ENCODE measurements at regions not wholly inside any gene's neighbourhood (a gene's known extent, or its start where the extent isn't known, plus 50 kb on each side); places are given as distances from the start of the nearest gene placed in this dataset.

- intact Hi-C loops (cut with micrococcal nuclease) = no loop called here
- TF ChIP-seq EZH2 (IDR thresholded peaks at IDR 0.05) (no peak), ZFX (IDR thresholded peaks at IDR 0.05) (no peak), SP1 (IDR thresholded peaks at IDR 0.05; ENCODE audit: low read depth) (no peak), ELF1 (IDR thresholded peaks at IDR 0.05; ENCODE audit: borderline replicate concordance, low read depth) (no peak), ZBTB33 (IDR thresholded peaks at IDR 0.05; ENCODE audit: extremely low read depth, insufficient replicate concordance, low read length) (no peak), EGR1 (IDR thresholded peaks at IDR 0.05; ENCODE audit: low read depth) (no peak), POLR2AphosphoS5 (IDR thresholded peaks at IDR 0.05; ENCODE audit: low read depth, low read length) (no peak), POLR2A (IDR thresholded peaks at IDR 0.05; ENCODE audit: borderline replicate concordance, extremely low read depth, insufficient read depth, insufficient read length) (no peak), CEBPB (IDR thresholded peaks at IDR 0.05; ENCODE audit: low read depth) (no peak), ZNF274 (IDR thresholded peaks at IDR 0.05; ENCODE audit: low read depth, low read length) (no peak), SRF (IDR thresholded peaks at IDR 0.05; ENCODE audit: low read depth) (no peak), EZH2phosphoT487 (IDR thresholded peaks at IDR 0.05; ENCODE audit: borderline replicate concordance) (no peak), SIN3A (IDR thresholded peaks at IDR 0.05; ENCODE audit: low read depth) (no peak), REST (IDR thresholded peaks at IDR 0.05; ENCODE audit: low read depth) (no peak), CBX3 (IDR thresholded peaks at IDR 0.05; ENCODE audit: low read depth) (no peak)
- TF ChIP-seq, protein P1, sequence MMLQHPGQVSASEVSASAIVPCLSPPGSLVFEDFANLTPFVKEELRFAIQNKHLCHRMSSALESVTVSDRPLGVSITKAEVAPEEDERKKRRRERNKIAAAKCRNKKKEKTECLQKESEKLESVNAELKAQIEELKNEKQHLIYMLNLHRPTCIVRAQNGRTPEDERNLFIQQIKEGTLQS (IDR thresholded peaks at IDR 0.05) = no peak
- TF ChIP-seq, protein P2, sequence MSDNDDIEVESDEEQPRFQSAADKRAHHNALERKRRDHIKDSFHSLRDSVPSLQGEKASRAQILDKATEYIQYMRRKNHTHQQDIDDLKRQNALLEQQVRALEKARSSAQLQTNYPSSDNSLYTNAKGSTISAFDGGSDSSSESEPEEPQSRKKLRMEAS (IDR thresholded peaks at IDR 0.05) = no peak
- ATAC-seq = no peak
- Histone ChIP-seq H3K79me2 (ENCODE audit: insufficient read depth, low read length) (no peaks in the 10 kb centered on the region), H3K9ac (ENCODE audit: low read length) (no peak overlapping the region), H3K4me3 (replicated peaks in 1 of 2; ENCODE audit: low read depth in 1 of 2, low read length in 2 of 2) (no peak overlapping the region), H3K4me1 (ENCODE audit: control insufficient read depth in 1 of 2, insufficient read depth in 2 of 2, low read length in 2 of 2) (no peaks in the 10 kb centered on the region), H3K9me3 (ENCODE audit: control insufficient read depth in 1 of 2, insufficient read depth in 1 of 2, low read depth in 1 of 2, low read length in 2 of 2) (no peaks in the 10 kb centered on the region), H3K36me3 (ENCODE audit: control insufficient read depth in 1 of 2, insufficient read depth in 2 of 2, low read length in 2 of 2) (no peaks in the 10 kb centered on the region), H3K27me3 (ENCODE audit: insufficient read depth, low read length) (no peaks in the 10 kb centered on the region), H3K9me2 (ENCODE audit: insufficient read depth) (no peaks in the 10 kb centered on the region), H3K4me2 (ENCODE audit: low read length) (no peak overlapping the region), H4K20me1 (ENCODE audit: insufficient read depth) (no peaks in the 10 kb centered on the region), H3K27ac (ENCODE audit: low read depth, low read length) (no peak overlapping the region), H2AFZ (ENCODE audit: low read depth, low read length, poor library complexity, severe bottlenecking) (no peak overlapping the region)
- CTCF ChIA-PET = no interaction called here
- DNase-seq (ENCODE audit: low read depth, low spot score) = no peak
- no TSS peak for BruUV-seq (replicated peaks)
- RAD21 ChIA-PET (ENCODE audit: low non-redundant PET in 1 of 2, low total read pairs in 2 of 2, uncharacterized antibody in 2 of 2, unreplicated experiment in 2 of 2) = no interaction called here
- POLR2A ChIA-PET = no interaction called here
Measured at GRCh38 chr6:155709262-155709661, 253.6 kb upstream of the NOX3 start.
